Sigmoid colon (tissue), 4 donors: ENCODE measurements at regions not wholly inside any gene's neighbourhood (a gene's known extent, or its start where the extent isn't known, plus 50 kb on each side); places are given as distances from the start of the nearest gene placed in this dataset.

Source experiments
- POLR2A ChIP-seq, 2 donors: fragments of 450-650 bp; IDR thresholded peaks; one replicate each; pipeline ENCODE4 v1.6.1; 2016; ENCODE audit warnings: antibody characterized with exemption in 2 of 2, mild to moderate bottlenecking in 2 of 2, moderate library complexity in 2 of 2
- POLR2AphosphoS5 ChIP-seq, 4 donors: sonication (generic); formaldehyde crosslinking; IDR thresholded peaks; one replicate each; pipeline ENCODE4 v1.6.1; 2017; ENCODE audit warnings: antibody characterized with exemption in 4 of 4

DNA sequence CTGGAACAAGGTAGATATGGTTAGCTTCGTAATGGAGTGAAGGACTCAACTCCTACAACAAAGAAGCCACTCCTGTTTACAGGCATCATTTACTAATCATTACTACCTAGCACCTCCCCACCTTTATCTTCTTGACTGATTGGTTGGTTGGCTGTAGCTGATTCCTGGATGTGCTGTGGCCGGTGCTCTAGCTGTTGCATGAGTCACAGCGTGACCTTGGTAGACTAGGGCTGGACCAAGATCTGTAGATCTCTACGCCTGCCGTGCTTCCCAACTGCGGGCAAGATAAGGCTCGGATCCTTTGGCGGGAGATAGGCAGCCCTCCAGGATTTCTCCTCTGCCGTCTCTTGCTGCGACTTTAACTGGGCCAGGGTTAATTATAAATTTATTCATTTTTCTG is 194.3 kb upstream of the SOX11 start:
- TF ChIP-seq POLR2A (IDR thresholded peaks at IDR 0.05) (no peak), POLR2AphosphoS5 (IDR thresholded peaks at IDR 0.05) (no peak)
